ENCODE measurements at regions not wholly inside any gene's neighbourhood (a gene's known extent, or its start where the extent isn't known, plus 50 kb on each side); places are given as distances from the start of the nearest gene placed in this dataset.

DNA sequence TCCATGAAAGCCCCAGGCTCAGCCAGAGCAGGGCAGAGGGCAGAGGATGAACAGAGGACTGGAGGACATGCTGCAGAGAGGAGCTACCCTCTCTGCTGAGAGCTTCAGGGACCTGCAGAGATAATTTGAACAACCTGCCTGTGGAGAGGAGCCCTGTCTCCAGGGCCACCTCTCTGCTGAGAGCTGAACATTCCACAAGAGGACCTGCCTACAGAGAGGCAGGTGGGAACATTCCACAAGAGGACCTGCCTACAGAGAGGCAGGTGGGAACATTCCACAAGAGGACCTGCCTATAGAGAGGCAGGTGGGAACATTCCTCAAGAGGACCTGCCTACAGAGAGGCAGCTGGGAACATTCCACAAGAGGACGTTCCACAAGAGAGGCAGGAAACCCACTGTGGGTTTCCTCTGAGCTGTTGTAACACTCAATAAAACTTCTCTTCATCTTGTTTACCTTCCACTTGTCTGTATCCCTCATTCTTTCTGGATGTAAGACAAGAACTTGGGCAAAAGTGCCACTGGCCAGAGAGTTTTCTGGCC is 551.9 kb upstream of the CA10 start:
- TF ChIP-seq EP300 (IDR thresholded peaks at IDR 0.05) = no peak
- TF ChIP-seq, protein P1, sequence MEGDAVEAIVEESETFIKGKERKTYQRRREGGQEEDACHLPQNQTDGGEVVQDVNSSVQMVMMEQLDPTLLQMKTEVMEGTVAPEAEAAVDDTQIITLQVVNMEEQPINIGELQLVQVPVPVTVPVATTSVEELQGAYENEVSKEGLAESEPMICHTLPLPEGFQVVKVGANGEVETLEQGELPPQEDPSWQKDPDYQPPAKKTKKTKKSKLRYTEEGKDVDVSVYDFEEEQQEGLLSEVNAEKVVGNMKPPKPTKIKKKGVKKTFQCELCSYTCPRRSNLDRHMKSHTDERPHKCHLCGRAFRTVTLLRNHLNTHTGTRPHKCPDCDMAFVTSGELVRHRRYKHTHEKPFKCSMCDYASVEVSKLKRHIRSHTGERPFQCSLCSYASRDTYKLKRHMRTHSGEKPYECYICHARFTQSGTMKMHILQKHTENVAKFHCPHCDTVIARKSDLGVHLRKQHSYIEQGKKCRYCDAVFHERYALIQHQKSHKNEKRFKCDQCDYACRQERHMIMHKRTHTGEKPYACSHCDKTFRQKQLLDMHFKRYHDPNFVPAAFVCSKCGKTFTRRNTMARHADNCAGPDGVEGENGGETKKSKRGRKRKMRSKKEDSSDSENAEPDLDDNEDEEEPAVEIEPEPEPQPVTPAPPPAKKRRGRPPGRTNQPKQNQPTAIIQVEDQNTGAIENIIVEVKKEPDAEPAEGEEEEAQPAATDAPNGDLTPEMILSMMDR (IDR thresholded peaks at IDR 0.05) = no peak

Data from tibial nerve (tissue), 4 donors.